Naive thymus-derived CD8-positive, alpha-beta T cell (primary cell): ENCODE measurements at regions not wholly inside any gene's neighbourhood (a gene's known extent, or its start where the extent isn't known, plus 50 kb on each side); places are given as distances from the start of the nearest gene placed in this dataset.
"Not testable (repeated sequence)": the region's sequence is repeated elsewhere in the genome, so short reads cannot be mapped to it uniquely, and the experiment has no call there.

Experiments used
- ATAC-seq, 2 donors: fragments of 150-1000 bp; cut with Tn5 transposase in 1 of 2; sonication (Bioruptor Pico), chemical (Tn5 transposase) in 1 of 2; 1 replicate in 1 of 2; 2 replicates in 1 of 2; pipeline ENCODE4 v1.10.0; 2021; ENCODE audit warnings: mild to moderate bottlenecking in 2 of 2, moderate library complexity in 2 of 2
- POLR2A ChIA-PET: fragments of 350-600 bp; sonication (Branson Sonifier 250); formaldehyde crosslinking; loops from one replicate; lab custom pipeline; 2021; ENCODE audit warnings: antibody characterized with exemption; lab: Charles Lee
- DNase-seq, 10 donors: peaks; one replicate each; pipeline versions ENCODE4 v3.0.0 to v3.0.0-alpha.2; 2020 to 2022
- H3K27ac Mint-ChIP-seq, 10 donors: one replicate each; pipeline ENCODE4 v1.8.0; 2020 to 2022; ENCODE audit warnings: mild to moderate bottlenecking in 10 of 10, mixed read lengths in 10 of 10, moderate library complexity in 4 of 10, inconsistent platforms in 1 of 10
- H3K27me3 Mint-ChIP-seq, 5 donors: one replicate each; pipeline ENCODE4 v1.8.0; 2021 to 2022; ENCODE audit warnings: mixed read lengths in 5 of 5
- H3K36me3 Mint-ChIP-seq, 3 donors: one replicate each; pipeline ENCODE4 v1.8.0; 2020 to 2022; ENCODE audit warnings: mixed read lengths in 3 of 3, mild to moderate bottlenecking in 2 of 3, inconsistent platforms in 1 of 3
- H3K4me1 Mint-ChIP-seq, 4 donors: one replicate each; pipeline ENCODE4 v1.8.0; 2021 to 2022; ENCODE audit warnings: mixed read lengths in 4 of 4
- H3K4me3 Mint-ChIP-seq, 10 donors: one replicate each; pipeline ENCODE4 v1.8.0; 2020 to 2022; ENCODE audit warnings: mild to moderate bottlenecking in 10 of 10, mixed read lengths in 10 of 10, moderate library complexity in 6 of 10, inconsistent platforms in 1 of 10
- H3K9me3 Mint-ChIP-seq, 9 donors: one replicate each; pipeline ENCODE4 v1.8.0; 2020 to 2022; ENCODE audit warnings: mixed read lengths in 9 of 9, mild to moderate bottlenecking in 3 of 9, inconsistent platforms in 1 of 9, moderate library complexity in 1 of 9

- H3K27me3 Mint-ChIP-seq, POLR2A ChIA-PET, H3K4me3 Mint-ChIP-seq, DNase-seq, H3K4me1 Mint-ChIP-seq, H3K36me3 Mint-ChIP-seq, H3K9me3 Mint-ChIP-seq: not testable (repeated sequence)
- ATAC-seq = peak in 1 of 2 donors; percentile 14
- H3K27ac Mint-ChIP-seq = peak overlapping the region in 1 of 10 donors; percentile 37
Observed at GRCh38 chr9:138221446-138222054, 344.0 kb downstream of the CACNA1B start.

DNA sequence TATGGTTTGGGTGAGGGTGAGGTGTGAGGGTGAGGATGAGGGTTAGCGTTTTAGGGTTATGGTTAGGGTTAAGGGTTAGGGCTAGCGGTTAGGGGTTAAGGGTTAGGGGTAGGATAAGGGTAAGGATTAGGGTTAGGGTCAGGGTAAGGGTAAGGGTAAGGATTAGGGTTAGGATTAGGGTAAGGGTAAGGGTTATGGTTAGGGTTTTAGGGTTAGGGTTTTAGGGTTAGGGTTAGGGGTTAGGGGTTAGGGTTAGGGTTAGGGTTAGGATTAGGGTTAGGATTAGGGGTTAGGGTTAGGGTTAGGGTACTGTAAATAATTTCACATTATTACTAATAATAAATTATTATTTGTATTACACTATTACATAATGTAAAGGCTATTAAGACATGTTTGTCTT, 359.5 kb downstream of the CACNA1B start:
- H3K4me1 Mint-ChIP-seq, DNase-seq, POLR2A ChIA-PET, ATAC-seq, H3K9me3 Mint-ChIP-seq, H3K27me3 Mint-ChIP-seq, H3K27ac Mint-ChIP-seq, H3K36me3 Mint-ChIP-seq, H3K4me3 Mint-ChIP-seq: not testable (repeated sequence)

GRCh38 chr9:138282903-138283302, 405.3 kb downstream of the CACNA1B start:
- ATAC-seq, H3K27me3 Mint-ChIP-seq, H3K27ac Mint-ChIP-seq, DNase-seq, H3K9me3 Mint-ChIP-seq, H3K4me1 Mint-ChIP-seq, H3K4me3 Mint-ChIP-seq, POLR2A ChIA-PET, H3K36me3 Mint-ChIP-seq: not testable (repeated sequence)
